ENCODE measurements at regions not wholly inside any gene's neighbourhood (a gene's known extent, or its start where the extent isn't known, plus 50 kb on each side); places are given as distances from the start of the nearest gene placed in this dataset.
A peak's percentile ranks its signal among the peaks of the same experiment; 100 is the strongest.

DNA sequence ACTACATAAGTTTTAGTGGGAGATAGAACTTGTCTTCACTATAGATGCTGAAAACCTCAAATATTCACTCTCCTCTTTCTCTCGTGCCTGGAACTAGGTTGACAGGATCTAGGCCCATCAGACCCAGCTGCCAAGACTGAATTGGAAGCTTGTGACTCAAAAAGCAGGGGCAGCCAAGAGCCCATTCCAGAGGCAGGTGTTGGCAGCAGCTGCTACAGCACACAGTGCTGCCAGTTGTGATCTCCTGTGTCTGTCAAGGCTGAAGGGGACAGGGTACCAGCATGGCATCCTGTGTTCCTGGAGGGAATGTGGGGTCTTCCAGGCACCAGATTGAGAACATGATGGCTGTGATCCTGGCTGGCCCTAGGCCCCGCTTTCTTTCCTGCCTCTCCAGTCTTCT, 92.5 kb upstream of the MB21D2 start:
- no peak overlapping the region for H3K4me3 ChIP-seq (ENCODE audit: extremely low read depth in 1 of 4, insufficient read depth in 2 of 4, low read depth in 3 of 4, low read length in 4 of 4)
- no peak overlapping the region for H3K18ac ChIP-seq (ENCODE audit: extremely low read depth, low read length)
- H2BK12ac ChIP-seq (ENCODE audit: low read depth, low read length): no peak overlapping the region; the same call in 1 of the 2 replicates
- H2BK15ac ChIP-seq (ENCODE audit: low read length): no peak overlapping the region; the same call in 1 of the 2 replicates
- H3K23me2 ChIP-seq (ENCODE audit: low read depth, low read length): no peaks in the 10 kb centered on the region
- CTCF ChIA-PET (ENCODE audit: partially characterized antibody): interaction anchor here (0.6 to 1.4 kb wide), 5 partner anchors 16 to 207 kb away, joined by 3 read pairs; no protein-coding TSS in a partner anchor
- H4K20me1 ChIP-seq (replicated peaks in 1 of 2; ENCODE audit: control insufficient read depth in 1 of 2, insufficient read depth in 2 of 2, low read length in 2 of 2): no peaks in the 10 kb centered on the region
- no peak overlapping the region for H2BK20ac ChIP-seq (ENCODE audit: low read length)
- H3K27me3 ChIP-seq (replicated peaks in 1 of 4; ENCODE audit: control insufficient read depth in 3 of 4, extremely low read depth in 1 of 4, insufficient read depth in 3 of 4, low read length in 3 of 4): no peaks in the 10 kb centered on the region
- H3K4me2 ChIP-seq (ENCODE audit: insufficient read depth in 1 of 2, low read depth in 2 of 2, low read length in 2 of 2): no peak overlapping the region
- FAIRE-seq (no peak), DNase-seq (ENCODE audit: low read depth in 1 of 2, low spot score in 2 of 2) (no peak)
- no peak overlapping the region for H4K8ac ChIP-seq (ENCODE audit: extremely low read depth, insufficient read depth, low read length)
- H2AFZ ChIP-seq (ENCODE audit: low read length): no peak overlapping the region
- POLR2A ChIA-PET (ENCODE audit: partially characterized antibody): no interaction called here
- H3K9ac ChIP-seq (replicated peaks in 1 of 4; ENCODE audit: extremely low read depth in 1 of 4, low read depth in 3 of 4, low read length in 3 of 4): no peak overlapping the region
- no peaks in the 10 kb centered on the region for H3K79me2 ChIP-seq (ENCODE audit: control insufficient read depth in 1 of 2, insufficient read depth in 2 of 2, low read length in 2 of 2)
- no peaks in the 10 kb centered on the region for H3K4me1 ChIP-seq (replicated peaks in 1 of 4; ENCODE audit: control insufficient read depth in 3 of 4, insufficient read depth in 4 of 4, low read length in 3 of 4)
- no peak overlapping the region for H3K27ac ChIP-seq (ENCODE audit: low read depth, low read length)
- no peak overlapping the region for H3K14ac ChIP-seq (ENCODE audit: insufficient read length)
- H2BK5ac ChIP-seq (ENCODE audit: low read depth, low read length): no peak overlapping the region
- no peak overlapping the region for H3K56ac ChIP-seq (replicated peaks; ENCODE audit: insufficient read length, low read depth, low read length)
- H3K9me3 ChIP-seq (ENCODE audit: insufficient read depth in 2 of 2, low read depth in 1 of 2, low read length in 1 of 2): peaks cover 3% of the 10 kb centered on the region in 2 experiments; a peak in 2 of 4 replicates
- H3K79me1 ChIP-seq (ENCODE audit: low read depth, low read length): no peaks in the 10 kb centered on the region
- peak overlapping the region; percentile 5 for H4K91ac ChIP-seq (replicated peaks; ENCODE audit: insufficient read length, low read length)
- 0 out of 8 replicates have a peak, but pooled peaks cover 0 to 2% (median 0%) of the 10 kb centered on the region in 4 experiments for H3K36me3 ChIP-seq (ENCODE audit: control insufficient read depth in 2 of 4, insufficient read depth in 4 of 4, low read length in 3 of 4)
- H3K23ac ChIP-seq (ENCODE audit: insufficient read length): no peak overlapping the region
- H2AK5ac ChIP-seq (ENCODE audit: low read depth, low read length): no peak overlapping the region
- H2BK120ac ChIP-seq (replicated peaks; ENCODE audit: low read depth, low read length): no peak overlapping the region
- H3K4ac ChIP-seq (replicated peaks; ENCODE audit: insufficient read length, low read depth, low read length): no peak overlapping the region
- WGBS, 2 experiments (ENCODE audit: extremely low coverage in 1 of 2, insufficient coverage in 1 of 2, insufficient read length in 1 of 2, insufficient replicate concordance in 2 of 2, low coverage in 1 of 2, low lambda C conversion rate in 2 of 2, missing lambda C conversion rate in 1 of 2): 90% methylated on average over 2 of the region's 2 CpGs; no CpG with 5 or more reads in 1 of the 2 experiments
- H4K5ac ChIP-seq (ENCODE audit: insufficient read length, low read depth, low read length): no peak overlapping the region
- TF ChIP-seq YY1 (IDR thresholded peaks at IDR 0.05; ENCODE audit: low read depth, low read length) (no peak), HDAC2 (IDR thresholded peaks at IDR 0.05; ENCODE audit: borderline replicate concordance in 1 of 2, low read depth in 2 of 2, low read length in 2 of 2) (no peak), BCL11A (IDR thresholded peaks at IDR 0.05; ENCODE audit: low read depth in 2 of 2, low read length in 2 of 2) (no peak), SP4 (IDR thresholded peaks at IDR 0.05; ENCODE audit: low read length) (no peak), TAF1 (IDR thresholded peaks at IDR 0.05; ENCODE audit: low read depth, low read length) (no peak), GTF2F1 (IDR thresholded peaks at IDR 0.05; ENCODE audit: borderline replicate concordance, low read depth, low read length) (no peak), SIX5 (IDR thresholded peaks at IDR 0.05; ENCODE audit: low read depth, low read length) (no peak), POLR2A (IDR thresholded peaks at IDR 0.05; ENCODE audit: control extremely low read depth in 1 of 2, low read depth in 2 of 2, low read length in 2 of 2) (no peak)
- TF ChIP-seq, protein P1, sequence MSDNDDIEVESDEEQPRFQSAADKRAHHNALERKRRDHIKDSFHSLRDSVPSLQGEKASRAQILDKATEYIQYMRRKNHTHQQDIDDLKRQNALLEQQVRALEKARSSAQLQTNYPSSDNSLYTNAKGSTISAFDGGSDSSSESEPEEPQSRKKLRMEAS (IDR thresholded peaks at IDR 0.05): no peak
- TF ChIP-seq, protein P2, sequence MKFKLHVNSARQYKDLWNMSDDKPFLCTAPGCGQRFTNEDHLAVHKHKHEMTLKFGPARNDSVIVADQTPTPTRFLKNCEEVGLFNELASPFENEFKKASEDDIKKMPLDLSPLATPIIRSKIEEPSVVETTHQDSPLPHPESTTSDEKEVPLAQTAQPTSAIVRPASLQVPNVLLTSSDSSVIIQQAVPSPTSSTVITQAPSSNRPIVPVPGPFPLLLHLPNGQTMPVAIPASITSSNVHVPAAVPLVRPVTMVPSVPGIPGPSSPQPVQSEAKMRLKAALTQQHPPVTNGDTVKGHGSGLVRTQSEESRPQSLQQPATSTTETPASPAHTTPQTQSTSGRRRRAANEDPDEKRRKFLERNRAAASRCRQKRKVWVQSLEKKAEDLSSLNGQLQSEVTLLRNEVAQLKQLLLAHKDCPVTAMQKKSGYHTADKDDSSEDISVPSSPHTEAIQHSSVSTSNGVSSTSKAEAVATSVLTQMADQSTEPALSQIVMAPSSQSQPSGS (IDR thresholded peaks at IDR 0.05; ENCODE audit: low read length): no peak
